ENCODE measurements at regions not wholly inside any gene's neighbourhood (a gene's known extent, or its start where the extent isn't known, plus 50 kb on each side); places are given as distances from the start of the nearest gene placed in this dataset.

GRCh38 chr7:126228356-126229061, 1024.2 kb downstream of the GRM8 start:
- DNase-seq: no peak
- Histone ChIP-seq H3K36me3 (no peaks in the 10 kb centered on the region), H3K4me3 (no peak overlapping the region), H3K27me3 (no peaks in the 10 kb centered on the region), H3K4me1 (no peaks in the 10 kb centered on the region), H3K9me3 (no peaks in the 10 kb centered on the region), H3K27ac (no peak overlapping the region)
- TF ChIP-seq POLR2A (IDR thresholded peaks at IDR 0.05) (no peak), CTCF (IDR thresholded peaks at IDR 0.05 in 4 of 5, conservative IDR thresholded peaks at IDR 0.05 in 1 of 5) (no peak)
- in situ Hi-C loops (cut with MboI; ENCODE audit: low sequenced_read_pairs in 4 of 4): no loop called here
- ATAC-seq: no peak
- intact Hi-C loops (cut with DNase I; ENCODE audit: low total_unique reads): no loop called here

GRCh38 chr7:126227643-126228042, 1025.1 kb downstream of the GRM8 start:
- Histone ChIP-seq H3K9me3 (no peaks in the 10 kb centered on the region), H3K36me3 (no peaks in the 10 kb centered on the region), H3K4me1 (no peaks in the 10 kb centered on the region), H3K4me3 (no peak overlapping the region), H3K27me3 (no peaks in the 10 kb centered on the region), H3K27ac (no peak overlapping the region)
- TF ChIP-seq POLR2A (IDR thresholded peaks at IDR 0.05): no peak
- no peak for TF ChIP-seq CTCF (IDR thresholded peaks at IDR 0.05 in 4 of 5, conservative IDR thresholded peaks at IDR 0.05 in 1 of 5)
- in situ Hi-C loops (cut with MboI; ENCODE audit: low sequenced_read_pairs in 4 of 4) (no loop called here), intact Hi-C loops (cut with DNase I; ENCODE audit: low total_unique reads) (no loop called here)
- ATAC-seq (no peak), DNase-seq (no peak)

GRCh38 chr7:126227055-126227454, 1025.7 kb downstream of the GRM8 start:
- Histone ChIP-seq H3K4me3 (no peak overlapping the region), H3K4me1 (no peaks in the 10 kb centered on the region), H3K9me3 (no peaks in the 10 kb centered on the region), H3K27me3 (no peaks in the 10 kb centered on the region), H3K36me3 (no peaks in the 10 kb centered on the region), H3K27ac (no peak overlapping the region)
- no peak for DNase-seq
- TF ChIP-seq CTCF (IDR thresholded peaks at IDR 0.05 in 4 of 5, conservative IDR thresholded peaks at IDR 0.05 in 1 of 5) (no peak), POLR2A (IDR thresholded peaks at IDR 0.05) (no peak)
- intact Hi-C loops (cut with DNase I; ENCODE audit: low total_unique reads) (no loop called here), in situ Hi-C loops (cut with MboI; ENCODE audit: low sequenced_read_pairs in 4 of 4) (no loop called here)
- ATAC-seq: no peak

GRCh38 chr7:126223729-126224128, 1029.0 kb downstream of the GRM8 start:
- no peak for DNase-seq
- no peaks in the 10 kb centered on the region for H3K27me3 ChIP-seq
- no peak overlapping the region for H3K4me3 ChIP-seq
- H3K27ac ChIP-seq: no peak overlapping the region
- TF ChIP-seq CTCF (IDR thresholded peaks at IDR 0.05 in 4 of 5, conservative IDR thresholded peaks at IDR 0.05 in 1 of 5): no peak
- TF ChIP-seq POLR2A (IDR thresholded peaks at IDR 0.05): no peak
- H3K9me3 ChIP-seq: no peaks in the 10 kb centered on the region
- in situ Hi-C loops (cut with MboI; ENCODE audit: low sequenced_read_pairs in 4 of 4) (no loop called here), intact Hi-C loops (cut with DNase I; ENCODE audit: low total_unique reads) (no loop called here)
- no peak for ATAC-seq
- no peaks in the 10 kb centered on the region for H3K4me1 ChIP-seq
- no peaks in the 10 kb centered on the region for H3K36me3 ChIP-seq

GRCh38 chr7:126222782-126223181, 1030.0 kb downstream of the GRM8 start:
- no peaks in the 10 kb centered on the region for H3K36me3 ChIP-seq
- H3K4me1 ChIP-seq: no peaks in the 10 kb centered on the region

More at GRCh38 chr7:126222782-126223181, 1030.0 kb downstream of the GRM8 start:
- intact Hi-C loops (cut with DNase I; ENCODE audit: low total_unique reads) (no loop called here), in situ Hi-C loops (cut with MboI; ENCODE audit: low sequenced_read_pairs in 4 of 4) (no loop called here)
- Histone ChIP-seq H3K27me3 (no peaks in the 10 kb centered on the region), H3K9me3 (no peaks in the 10 kb centered on the region), H3K27ac (no peak overlapping the region), H3K4me3 (no peak overlapping the region)
- no peak for TF ChIP-seq CTCF (IDR thresholded peaks at IDR 0.05 in 4 of 5, conservative IDR thresholded peaks at IDR 0.05 in 1 of 5)
- TF ChIP-seq POLR2A (IDR thresholded peaks at IDR 0.05): no peak
- ATAC-seq (no peak), DNase-seq (no peak)

Data from gastrocnemius medialis (tissue), 4 donors.